ENCODE measurements at regions not wholly inside any gene's neighbourhood (a gene's known extent, or its start where the extent isn't known, plus 50 kb on each side); places are given as distances from the start of the nearest gene placed in this dataset.
A peak's percentile ranks its signal among the peaks of the same experiment; 100 is the strongest.

GRCh38 chr10:28840971-28841370, 163.7 kb downstream of the BAMBI start:
- Histone ChIP-seq H3K4me3 (ENCODE audit: extremely low read depth, insufficient read depth, low read length, poor library complexity, severe bottlenecking) (no peak overlapping the region), H3K9me3 (ENCODE audit: control insufficient read depth, low read length) (peaks cover 21% of the 10 kb centered on the region), H3K36me3 (ENCODE audit: control insufficient read depth, insufficient read depth, low read length) (no peaks in the 10 kb centered on the region), H3K27ac (ENCODE audit: low read depth, low read length, severe bottlenecking) (peak overlapping the region; percentile 30), H3K4me1 (ENCODE audit: control insufficient read depth, insufficient read depth, low read length, poor library complexity, severe bottlenecking) (peaks cover 30% of the 10 kb centered on the region)
- 94% methylated on average over 2 of the region's 4 CpGs; no CpG with 5 or more reads in 1 of the 2 experiments for WGBS, 2 experiments (ENCODE audit: insufficient coverage in 2 of 2)

DNA sequence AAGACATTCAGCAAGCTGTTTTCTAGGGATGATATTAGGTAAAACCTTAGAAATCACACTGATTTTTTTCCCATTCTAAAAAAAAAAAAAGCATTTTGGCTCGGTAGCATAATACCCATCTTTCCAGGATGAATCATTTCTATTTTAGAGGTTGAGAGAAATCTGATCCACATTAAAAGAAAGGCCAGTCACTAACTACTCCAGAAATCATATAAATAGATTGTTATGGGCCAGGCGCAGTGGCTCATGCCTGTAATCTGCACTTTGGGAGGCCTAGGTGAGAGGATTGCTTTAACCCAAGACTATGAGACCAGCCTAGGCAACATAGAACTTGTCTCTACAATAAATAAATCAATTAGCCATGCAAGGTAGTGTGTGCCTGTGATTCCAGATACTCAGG, 164.3 kb downstream of the BAMBI start:
- no peak overlapping the region for H3K4me3 ChIP-seq (ENCODE audit: extremely low read depth, insufficient read depth, low read length, poor library complexity, severe bottlenecking)
- H3K9me3 ChIP-seq (ENCODE audit: control insufficient read depth, low read length), result peaks cover 21% of the 10 kb centered on the region
- H3K4me1 ChIP-seq (ENCODE audit: control insufficient read depth, insufficient read depth, low read length, poor library complexity, severe bottlenecking), result peaks cover 30% of the 10 kb centered on the region
- no peaks in the 10 kb centered on the region for H3K36me3 ChIP-seq (ENCODE audit: control insufficient read depth, insufficient read depth, low read length)
- WGBS, 2 experiments (ENCODE audit: insufficient coverage in 2 of 2), result no CpG with 5 or more reads among the region's 2 CpGs
- peak overlapping the region; percentile 83 for H3K27ac ChIP-seq (ENCODE audit: low read depth, low read length, severe bottlenecking)

DNA sequence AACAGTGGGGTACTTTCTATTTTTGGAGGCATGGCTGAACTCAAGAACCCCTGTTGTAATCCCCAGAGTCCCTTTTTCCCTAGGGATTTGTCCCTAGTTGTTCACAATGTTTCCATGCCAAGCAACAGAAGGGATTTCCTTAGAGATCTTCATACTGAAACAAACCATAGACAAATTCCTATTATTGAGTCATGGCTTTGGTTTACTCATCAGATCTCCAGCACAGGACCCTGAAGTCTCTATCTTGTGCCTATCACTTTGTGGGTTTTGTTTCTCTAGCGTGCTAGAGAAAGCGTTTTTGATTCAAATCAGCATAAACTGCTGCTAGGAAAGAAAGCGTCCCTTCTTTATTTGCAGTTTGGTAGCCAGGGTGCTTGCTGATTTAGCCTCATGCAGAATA, 165.0 kb downstream of the BAMBI start:
- Histone ChIP-seq H3K36me3 (ENCODE audit: control insufficient read depth, insufficient read depth, low read length) (no peaks in the 10 kb centered on the region), H3K4me1 (ENCODE audit: control insufficient read depth, insufficient read depth, low read length, poor library complexity, severe bottlenecking) (peaks cover 30% of the 10 kb centered on the region), H3K27ac (ENCODE audit: low read depth, low read length, severe bottlenecking) (peak overlapping the region; percentile 83), H3K9me3 (ENCODE audit: control insufficient read depth, low read length) (peaks cover 21% of the 10 kb centered on the region), H3K4me3 (ENCODE audit: extremely low read depth, insufficient read depth, low read length, poor library complexity, severe bottlenecking) (no peak overlapping the region)
- 69 to 81% methylated on average over 2 of the region's 3 CpGs for WGBS, 2 experiments (ENCODE audit: insufficient coverage in 2 of 2)

GRCh38 chr10:28845009-28845682, 167.8 kb downstream of the BAMBI start:
- Histone ChIP-seq H3K9me3 (ENCODE audit: control insufficient read depth, low read length) (peaks cover 25% of the 10 kb centered on the region), H3K36me3 (ENCODE audit: control insufficient read depth, insufficient read depth, low read length) (no peaks in the 10 kb centered on the region), H3K4me1 (ENCODE audit: control insufficient read depth, insufficient read depth, low read length, poor library complexity, severe bottlenecking) (peaks cover 22% of the 10 kb centered on the region), H3K4me3 (ENCODE audit: extremely low read depth, insufficient read depth, low read length, poor library complexity, severe bottlenecking) (no peak overlapping the region), H3K27ac (ENCODE audit: low read depth, low read length, severe bottlenecking) (no peak overlapping the region)
- 94 to 95% methylated on average over 2 to 3 of the region's 4 CpGs for WGBS, 2 experiments (ENCODE audit: insufficient coverage in 2 of 2)

GRCh38 chr10:28849309-28849708, 172.0 kb downstream of the BAMBI start:
- H3K4me3 ChIP-seq (ENCODE audit: extremely low read depth, insufficient read depth, low read length, poor library complexity, severe bottlenecking), result no peak overlapping the region
- no peak overlapping the region for H3K27ac ChIP-seq (ENCODE audit: low read depth, low read length, severe bottlenecking)
- H3K4me1 ChIP-seq (ENCODE audit: control insufficient read depth, insufficient read depth, low read length, poor library complexity, severe bottlenecking), result peaks cover 7% of the 10 kb centered on the region
- WGBS, 2 experiments (ENCODE audit: insufficient coverage in 2 of 2), result 92 to 100% methylated on average over 2 to 3 of the region's 3 CpGs
- no peaks in the 10 kb centered on the region for H3K36me3 ChIP-seq (ENCODE audit: control insufficient read depth, insufficient read depth, low read length)
- peaks cover 17% of the 10 kb centered on the region for H3K9me3 ChIP-seq (ENCODE audit: control insufficient read depth, low read length)

- Histone ChIP-seq H3K4me1 (ENCODE audit: control insufficient read depth, insufficient read depth, low read length, poor library complexity, severe bottlenecking) (peaks cover 7% of the 10 kb centered on the region), H3K36me3 (ENCODE audit: control insufficient read depth, insufficient read depth, low read length) (no peaks in the 10 kb centered on the region), H3K27ac (ENCODE audit: low read depth, low read length, severe bottlenecking) (no peak overlapping the region), H3K9me3 (ENCODE audit: control insufficient read depth, low read length) (peaks cover 12% of the 10 kb centered on the region), H3K4me3 (ENCODE audit: extremely low read depth, insufficient read depth, low read length, poor library complexity, severe bottlenecking) (no peak overlapping the region)
- WGBS, 2 experiments (ENCODE audit: insufficient coverage in 2 of 2), result 88% methylated on average over 2 of the region's 4 CpGs; no CpG with 5 or more reads in 1 of the 2 experiments
These were observed 172.5 kb downstream of the BAMBI start for GRCh38 chr10:28849821-28850220.

DNA sequence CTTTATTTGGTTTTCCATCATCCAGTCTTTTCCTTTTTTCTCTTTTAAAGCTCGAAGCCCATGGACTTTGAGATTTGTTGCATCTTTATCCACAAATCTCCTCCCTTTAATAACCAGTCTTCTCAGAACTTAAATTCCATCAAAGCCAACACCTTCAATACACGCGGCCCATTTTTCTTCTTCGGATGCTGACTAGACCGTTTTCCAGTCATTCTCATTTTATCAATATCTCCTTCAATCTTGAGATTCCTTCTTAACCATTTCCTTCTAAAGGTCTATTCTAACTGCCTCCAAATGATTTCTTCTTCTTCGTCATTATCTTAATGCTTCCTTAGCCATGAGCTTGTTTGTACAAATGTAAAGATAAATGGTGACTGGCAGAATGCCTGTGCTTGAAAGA, 173.5 kb downstream of the BAMBI start:
- Histone ChIP-seq H3K4me1 (ENCODE audit: control insufficient read depth, insufficient read depth, low read length, poor library complexity, severe bottlenecking) (peaks cover 7% of the 10 kb centered on the region), H3K36me3 (ENCODE audit: control insufficient read depth, insufficient read depth, low read length) (no peaks in the 10 kb centered on the region), H3K4me3 (ENCODE audit: extremely low read depth, insufficient read depth, low read length, poor library complexity, severe bottlenecking) (no peak overlapping the region), H3K27ac (ENCODE audit: low read depth, low read length, severe bottlenecking) (no peak overlapping the region), H3K9me3 (ENCODE audit: control insufficient read depth, low read length) (peaks cover 4% of the 10 kb centered on the region)
- WGBS, 2 experiments (ENCODE audit: insufficient coverage in 2 of 2), result 91 to 98% methylated on average over 5 of the region's 6 CpGs

- 73 to 100% methylated on average over 1 to 3 of the region's 5 CpGs for WGBS, 2 experiments (ENCODE audit: insufficient coverage in 2 of 2)
- Histone ChIP-seq H3K4me1 (ENCODE audit: control insufficient read depth, insufficient read depth, low read length, poor library complexity, severe bottlenecking) (peaks cover 7% of the 10 kb centered on the region), H3K27ac (ENCODE audit: low read depth, low read length, severe bottlenecking) (no peak overlapping the region), H3K36me3 (ENCODE audit: control insufficient read depth, insufficient read depth, low read length) (no peaks in the 10 kb centered on the region), H3K4me3 (ENCODE audit: extremely low read depth, insufficient read depth, low read length, poor library complexity, severe bottlenecking) (no peak overlapping the region), H3K9me3 (ENCODE audit: control insufficient read depth, low read length) (peaks cover 4% of the 10 kb centered on the region)
These were observed 175.9 kb downstream of the BAMBI start for GRCh38 chr10:28853195-28853594.

- peaks cover 7% of the 10 kb centered on the region for H3K4me1 ChIP-seq (ENCODE audit: control insufficient read depth, insufficient read depth, low read length, poor library complexity, severe bottlenecking)
- no peak overlapping the region for H3K27ac ChIP-seq (ENCODE audit: low read depth, low read length, severe bottlenecking)
- H3K36me3 ChIP-seq (ENCODE audit: control insufficient read depth, insufficient read depth, low read length), result no peaks in the 10 kb centered on the region
- WGBS, 2 experiments (ENCODE audit: insufficient coverage in 2 of 2), result 93 to 100% methylated on average over 2 of the region's 2 CpGs
- no peak overlapping the region for H3K4me3 ChIP-seq (ENCODE audit: extremely low read depth, insufficient read depth, low read length, poor library complexity, severe bottlenecking)
- peaks cover 4% of the 10 kb centered on the region for H3K9me3 ChIP-seq (ENCODE audit: control insufficient read depth, low read length)
These were observed 179.8 kb downstream of the BAMBI start for GRCh38 chr10:28857164-28857563.

DNA sequence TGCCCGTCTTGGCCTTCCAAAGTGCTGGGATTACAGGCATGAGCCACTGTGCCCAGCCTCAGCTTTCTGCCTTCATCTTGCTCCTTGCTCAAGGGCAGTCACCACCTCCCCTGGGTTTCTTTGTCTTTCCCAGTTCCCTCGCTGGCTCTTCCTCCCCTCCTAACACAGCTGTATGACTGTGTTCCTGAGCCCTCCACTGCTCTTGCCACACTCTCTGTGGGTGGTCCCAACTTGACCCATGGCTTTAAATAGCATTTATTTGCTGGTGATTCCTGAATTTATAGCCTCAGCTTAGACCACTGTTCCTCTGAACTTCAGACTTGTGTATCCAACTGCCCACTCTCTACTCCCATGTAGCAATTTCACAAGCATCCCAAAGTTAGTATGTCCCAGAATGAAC, 181.3 kb downstream of the BAMBI start:
- H3K4me1 ChIP-seq (ENCODE audit: control insufficient read depth, insufficient read depth, low read length, poor library complexity, severe bottlenecking), result peaks cover under 1% of the 10 kb centered on the region
- no peak overlapping the region for H3K27ac ChIP-seq (ENCODE audit: low read depth, low read length, severe bottlenecking)
- H3K36me3 ChIP-seq (ENCODE audit: control insufficient read depth, insufficient read depth, low read length), result no peaks in the 10 kb centered on the region
- 78 to 90% methylated on average over 1 to 2 of the region's 2 CpGs for WGBS, 2 experiments (ENCODE audit: insufficient coverage in 2 of 2)
- peaks cover 4% of the 10 kb centered on the region for H3K9me3 ChIP-seq (ENCODE audit: control insufficient read depth, low read length)
- H3K4me3 ChIP-seq (ENCODE audit: extremely low read depth, insufficient read depth, low read length, poor library complexity, severe bottlenecking), result no peak overlapping the region

- no peak overlapping the region for H3K27ac ChIP-seq (ENCODE audit: low read depth, low read length, severe bottlenecking)
- H3K9me3 ChIP-seq (ENCODE audit: control insufficient read depth, low read length), result peaks cover 4% of the 10 kb centered on the region
- H3K4me1 ChIP-seq (ENCODE audit: control insufficient read depth, insufficient read depth, low read length, poor library complexity, severe bottlenecking), result no peaks in the 10 kb centered on the region
- H3K36me3 ChIP-seq (ENCODE audit: control insufficient read depth, insufficient read depth, low read length), result no peaks in the 10 kb centered on the region
- 80% methylated on average over 1 of the region's 5 CpGs; no CpG with 5 or more reads in 1 of the 2 experiments for WGBS, 2 experiments (ENCODE audit: insufficient coverage in 2 of 2)
- H3K4me3 ChIP-seq (ENCODE audit: extremely low read depth, insufficient read depth, low read length, poor library complexity, severe bottlenecking), result no peak overlapping the region
These were observed 182.5 kb downstream of the BAMBI start for GRCh38 chr10:28859791-28860190.
